ENCODE measurements at regions not wholly inside any gene's neighbourhood (a gene's known extent, or its start where the extent isn't known, plus 50 kb on each side); places are given as distances from the start of the nearest gene placed in this dataset.
"Not testable (repeated sequence)": the region's sequence is repeated elsewhere in the genome, so short reads cannot be mapped to it uniquely, and the experiment has no call there.

DNA sequence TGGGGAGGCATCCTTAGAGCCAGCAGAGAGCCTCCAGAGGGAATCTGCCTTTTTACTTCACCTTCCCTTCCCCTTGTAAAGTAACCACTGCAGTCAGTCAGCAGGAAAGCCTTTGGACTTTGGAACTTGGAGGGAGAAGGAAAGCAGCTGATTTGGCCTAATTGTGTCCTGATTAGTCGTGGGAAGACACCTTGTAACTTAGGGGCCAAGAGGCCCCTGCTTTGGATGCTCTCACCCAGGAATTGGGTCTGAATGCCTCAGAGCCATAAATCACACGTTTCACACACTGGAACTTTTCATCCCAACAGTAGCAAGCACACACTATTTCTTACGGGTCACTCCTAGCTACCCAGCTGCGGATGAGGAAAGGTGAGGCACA is 81.0 kb upstream of the PPM1B start:
- H3K9me3 ChIP-seq, result no peaks in the 10 kb centered on the region
- ATAC-seq (peak; percentile 32 to 36; a peak in 5 of 6 replicates), FAIRE-seq (no peak), DNase-seq (ENCODE audit: low read depth in 1 of 2, low spot score in 1 of 2) (no peak)
- POLR2A ChIA-PET, result no interaction called here
- peak overlapping the region; percentile 70 to 86 for H3K27ac ChIP-seq
- TF ChIP-seq ZSCAN20 (CRISPR knock-in tag; IDR thresholded peaks at IDR 0.05) (no peak), FOSL2 (IDR thresholded peaks at IDR 0.05) (no peak), FOSL2 (CRISPR knock-in tag; IDR thresholded peaks at IDR 0.05) (no peak), CBX8 (IDR thresholded peaks at IDR 0.05) (no peak), RFX5 (IDR thresholded peaks at IDR 0.05) (no peak), CTCF (IDR thresholded peaks at IDR 0.05) (no peak), MYC (IDR thresholded peaks at IDR 0.05; ENCODE audit: borderline replicate concordance, low read length) (no peak), TFCP2L1 (CRISPR knock-in tag; IDR thresholded peaks at IDR 0.05) (no peak), JUN (IDR thresholded peaks at IDR 0.05) (no peak), BHLHE40 (IDR thresholded peaks at IDR 0.05; ENCODE audit: low read depth, low read length) (no peak), MAFK (IDR thresholded peaks at IDR 0.05; ENCODE audit: partially characterized antibody) (no peak), EHF (CRISPR knock-in tag; IDR thresholded peaks at IDR 0.05) (no peak), CBX2 (IDR thresholded peaks at IDR 0.05; ENCODE audit: borderline replicate concordance, low read depth) (no peak), FOSB (CRISPR knock-in tag; IDR thresholded peaks at IDR 0.05) (no peak), MAZ (IDR thresholded peaks at IDR 0.05; ENCODE audit: borderline replicate concordance, low read depth, low read length) (no peak), SMC3 (IDR thresholded peaks at IDR 0.05) (no peak)
- TF ChIP-seq, protein P1, sequence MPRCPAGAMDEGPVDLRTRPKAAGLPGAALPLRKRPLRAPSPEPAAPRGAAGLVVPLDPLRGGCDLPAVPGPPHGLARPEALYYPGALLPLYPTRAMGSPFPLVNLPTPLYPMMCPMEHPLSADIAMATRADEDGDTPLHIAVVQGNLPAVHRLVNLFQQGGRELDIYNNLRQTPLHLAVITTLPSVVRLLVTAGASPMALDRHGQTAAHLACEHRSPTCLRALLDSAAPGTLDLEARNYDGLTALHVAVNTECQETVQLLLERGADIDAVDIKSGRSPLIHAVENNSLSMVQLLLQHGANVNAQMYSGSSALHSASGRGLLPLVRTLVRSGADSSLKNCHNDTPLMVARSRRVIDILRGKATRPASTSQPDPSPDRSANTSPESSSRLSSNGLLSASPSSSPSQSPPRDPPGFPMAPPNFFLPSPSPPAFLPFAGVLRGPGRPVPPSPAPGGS (IDR thresholded peaks at IDR 0.05), result no peak
- TF ChIP-seq, protein P2, sequence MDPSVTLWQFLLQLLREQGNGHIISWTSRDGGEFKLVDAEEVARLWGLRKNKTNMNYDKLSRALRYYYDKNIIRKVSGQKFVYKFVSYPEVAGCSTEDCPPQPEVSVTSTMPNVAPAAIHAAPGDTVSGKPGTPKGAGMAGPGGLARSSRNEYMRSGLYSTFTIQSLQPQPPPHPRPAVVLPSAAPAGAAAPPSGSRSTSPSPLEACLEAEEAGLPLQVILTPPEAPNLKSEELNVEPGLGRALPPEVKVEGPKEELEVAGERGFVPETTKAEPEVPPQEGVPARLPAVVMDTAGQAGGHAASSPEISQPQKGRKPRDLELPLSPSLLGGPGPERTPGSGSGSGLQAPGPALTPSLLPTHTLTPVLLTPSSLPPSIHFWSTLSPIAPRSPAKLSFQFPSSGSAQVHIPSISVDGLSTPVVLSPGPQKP (IDR thresholded peaks at IDR 0.05; ENCODE audit: low read depth, low read length), result no peak
- TF ChIP-seq, protein P3, sequence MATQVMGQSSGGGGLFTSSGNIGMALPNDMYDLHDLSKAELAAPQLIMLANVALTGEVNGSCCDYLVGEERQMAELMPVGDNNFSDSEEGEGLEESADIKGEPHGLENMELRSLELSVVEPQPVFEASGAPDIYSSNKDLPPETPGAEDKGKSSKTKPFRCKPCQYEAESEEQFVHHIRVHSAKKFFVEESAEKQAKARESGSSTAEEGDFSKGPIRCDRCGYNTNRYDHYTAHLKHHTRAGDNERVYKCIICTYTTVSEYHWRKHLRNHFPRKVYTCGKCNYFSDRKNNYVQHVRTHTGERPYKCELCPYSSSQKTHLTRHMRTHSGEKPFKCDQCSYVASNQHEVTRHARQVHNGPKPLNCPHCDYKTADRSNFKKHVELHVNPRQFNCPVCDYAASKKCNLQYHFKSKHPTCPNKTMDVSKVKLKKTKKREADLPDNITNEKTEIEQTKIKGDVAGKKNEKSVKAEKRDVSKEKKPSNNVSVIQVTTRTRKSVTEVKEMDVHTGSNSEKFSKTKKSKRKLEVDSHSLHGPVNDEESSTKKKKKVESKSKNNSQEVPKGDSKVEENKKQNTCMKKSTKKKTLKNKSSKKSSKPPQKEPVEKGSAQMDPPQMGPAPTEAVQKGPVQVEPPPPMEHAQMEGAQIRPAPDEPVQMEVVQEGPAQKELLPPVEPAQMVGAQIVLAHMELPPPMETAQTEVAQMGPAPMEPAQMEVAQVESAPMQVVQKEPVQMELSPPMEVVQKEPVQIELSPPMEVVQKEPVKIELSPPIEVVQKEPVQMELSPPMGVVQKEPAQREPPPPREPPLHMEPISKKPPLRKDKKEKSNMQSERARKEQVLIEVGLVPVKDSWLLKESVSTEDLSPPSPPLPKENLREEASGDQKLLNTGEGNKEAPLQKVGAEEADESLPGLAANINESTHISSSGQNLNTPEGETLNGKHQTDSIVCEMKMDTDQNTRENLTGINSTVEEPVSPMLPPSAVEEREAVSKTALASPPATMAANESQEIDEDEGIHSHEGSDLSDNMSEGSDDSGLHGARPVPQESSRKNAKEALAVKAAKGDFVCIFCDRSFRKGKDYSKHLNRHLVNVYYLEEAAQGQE (IDR thresholded peaks at IDR 0.05), result no peak
- peak overlapping the region; percentile 36 for H3K4me3 ChIP-seq
- peaks cover 14% of the 10 kb centered on the region for H3K4me1 ChIP-seq
- CTCF ChIA-PET, result interaction anchor here (0.6 to 6.5 kb wide), 33 partner anchors 10 to 392 kb away, joined by 3 to 78 read pairs (median 4); partner anchors contain the start of gene CAMKMT
- 52% methylated on average over 4 of the region's 4 CpGs for WGBS (ENCODE audit: missing lambda C conversion rate)
- peak overlapping the region; percentile 73 for H3K4me2 ChIP-seq

DNA sequence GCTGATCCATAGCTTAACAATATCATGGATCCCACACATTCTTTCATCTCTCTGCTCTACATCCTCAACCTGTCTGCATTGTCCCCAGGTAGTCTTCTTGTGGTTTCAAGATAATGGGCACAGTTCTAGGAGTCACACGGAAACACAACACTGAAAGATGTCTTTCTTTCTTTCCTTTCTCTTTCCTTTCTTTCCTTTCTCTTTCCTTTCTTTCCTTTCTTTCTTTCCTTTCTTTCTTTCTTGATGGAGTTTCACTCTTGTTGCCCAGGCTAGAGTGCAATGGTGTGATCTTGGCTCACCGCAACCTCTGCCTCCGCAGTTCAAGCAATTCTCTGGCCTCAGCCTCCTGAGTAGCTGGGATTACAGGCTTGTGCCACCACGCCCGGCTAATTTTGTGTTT is 76.2 kb upstream of the PPM1B start:
- H3K9me3 ChIP-seq; FAIRE-seq; H3K4me3 ChIP-seq; H3K27ac ChIP-seq; ATAC-seq; H3K4me2 ChIP-seq; DNase-seq (ENCODE audit: low read depth in 1 of 2, low spot score in 1 of 2); POLR2A ChIA-PET: not testable (repeated sequence)
- peaks cover 11% of the 10 kb centered on the region for H3K4me1 ChIP-seq
- WGBS (ENCODE audit: missing lambda C conversion rate), result 95% methylated on average over 5 of the region's 5 CpGs
- CTCF ChIA-PET, result interaction anchor here (0.6 to 6.5 kb wide), 4 partner anchors 8 to 258 kb away, joined by 3 to 78 read pairs (median 4); no protein-coding TSS in a partner anchor
